Endodermal cell (in vitro differentiated cells): ENCODE measurements at regions not wholly inside any gene's neighbourhood (a gene's known extent, or its start where the extent isn't known, plus 50 kb on each side); places are given as distances from the start of the nearest gene placed in this dataset.

ENCODE experiments used
- DNase-seq: peaks from one replicate; pipeline ENCODE4 v3.0.0-alpha.2; 2017
- H3K27ac ChIP-seq: 2 replicates; pipeline ENCODE4 v1.5.1; 2013; ENCODE audit warnings: mild to moderate bottlenecking, low read depth, low read length, moderate library complexity
- H3K27me3 ChIP-seq: 2 replicates; pipeline ENCODE4 v1.6.1; 2013; ENCODE audit warnings: mild to moderate bottlenecking, low read length, moderate library complexity; ENCODE audit not compliant: insufficient read depth, control insufficient read depth, poor library complexity, severe bottlenecking
- H3K36me3 ChIP-seq: 2 replicates; pipeline ENCODE4 v1.7.0; 2013; ENCODE audit warnings: mild to moderate bottlenecking, low read length, moderate library complexity; ENCODE audit not compliant: control insufficient read depth, insufficient read depth
- H3K4me1 ChIP-seq: one replicate; pipeline ENCODE4 v1.7.0; 2013; ENCODE audit warnings: low read length; ENCODE audit not compliant: control insufficient read depth, insufficient read depth
- H3K4me3 ChIP-seq: 2 replicates; pipeline ENCODE4 v1.5.1; 2013; ENCODE audit warnings: mild to moderate bottlenecking, low read length, moderate library complexity
- H3K9ac ChIP-seq: 2 replicates; pipeline ENCODE4 v1.6.1; 2013; ENCODE audit warnings: mild to moderate bottlenecking, low read length, moderate library complexity; ENCODE audit not compliant: poor library complexity, severe bottlenecking; ENCODE audit errors: extremely low read depth
- H3K9me3 ChIP-seq: 2 replicates; pipeline ENCODE4 v1.6.1; 2013; ENCODE audit warnings: mild to moderate bottlenecking, low read length, moderate library complexity; ENCODE audit not compliant: control insufficient read depth
- H3K27ac Mint-ChIP-seq: 2 replicates; pipeline ENCODE4 v1.8.0; 2020; ENCODE audit warnings: mixed read lengths
- H3K27me3 Mint-ChIP-seq: 2 replicates; pipeline ENCODE4 v1.8.0; 2021; ENCODE audit warnings: mild to moderate bottlenecking, mixed read lengths; ENCODE audit not compliant: insufficient read depth
- H3K36me3 Mint-ChIP-seq: 2 replicates; pipeline ENCODE4 v1.8.0; 2020; ENCODE audit warnings: low read depth, mixed read lengths
- H3K4me1 Mint-ChIP-seq: 2 replicates; pipeline ENCODE4 v1.8.0; 2020; ENCODE audit warnings: mixed read lengths
- H3K4me3 Mint-ChIP-seq: 2 replicates; pipeline ENCODE4 v1.8.0; 2020; ENCODE audit warnings: mild to moderate bottlenecking, moderate library complexity, mixed read lengths
- H3K9me3 Mint-ChIP-seq: 2 replicates; pipeline ENCODE4 v1.8.0; 2020; ENCODE audit warnings: mild to moderate bottlenecking, mixed read lengths
- WGBS, 2 experiments: methylation state at CpG; one replicate each; pipeline versions ENCODE4 v1.1.5 to v1.1.7; 2013; ENCODE audit warnings: missing lambda C conversion rate in 2 of 2, mixed read lengths in 1 of 2; ENCODE audit not compliant: insufficient coverage in 1 of 2, insufficient read length in 1 of 2; 5-methylcytosine and 5-hydroxymethylcytosine counted together
- TF ChIP-seq, protein P1 (sequence below): fragments of 200-600 bp; sonication (generic); conservative IDR thresholded peaks from 2 replicates; pipeline ENCODE4 v1.5.0; 2021; ENCODE audit warnings: antibody characterized with exemption, mild to moderate bottlenecking

GRCh38 chr22:49418943-49419342, 408.7 kb downstream of the BRD1 start:
- Mint-ChIP-seq H3K4me1 (peaks cover 12% of the 10 kb centered on the region), H3K4me3 (no peak overlapping the region), H3K27me3 (peaks cover 5% of the 10 kb centered on the region), H3K27ac (no peak overlapping the region), H3K9me3 (no peaks in the 10 kb centered on the region), H3K36me3 (no peaks in the 10 kb centered on the region)
- Histone ChIP-seq H3K9ac (no peak overlapping the region), H3K9me3 (no peaks in the 10 kb centered on the region), H3K4me1 (no peaks in the 10 kb centered on the region), H3K4me3 (no peak overlapping the region), H3K27me3 (no peaks in the 10 kb centered on the region), H3K36me3 (no peaks in the 10 kb centered on the region), H3K27ac (no peak overlapping the region)
- TF ChIP-seq, protein P1, sequence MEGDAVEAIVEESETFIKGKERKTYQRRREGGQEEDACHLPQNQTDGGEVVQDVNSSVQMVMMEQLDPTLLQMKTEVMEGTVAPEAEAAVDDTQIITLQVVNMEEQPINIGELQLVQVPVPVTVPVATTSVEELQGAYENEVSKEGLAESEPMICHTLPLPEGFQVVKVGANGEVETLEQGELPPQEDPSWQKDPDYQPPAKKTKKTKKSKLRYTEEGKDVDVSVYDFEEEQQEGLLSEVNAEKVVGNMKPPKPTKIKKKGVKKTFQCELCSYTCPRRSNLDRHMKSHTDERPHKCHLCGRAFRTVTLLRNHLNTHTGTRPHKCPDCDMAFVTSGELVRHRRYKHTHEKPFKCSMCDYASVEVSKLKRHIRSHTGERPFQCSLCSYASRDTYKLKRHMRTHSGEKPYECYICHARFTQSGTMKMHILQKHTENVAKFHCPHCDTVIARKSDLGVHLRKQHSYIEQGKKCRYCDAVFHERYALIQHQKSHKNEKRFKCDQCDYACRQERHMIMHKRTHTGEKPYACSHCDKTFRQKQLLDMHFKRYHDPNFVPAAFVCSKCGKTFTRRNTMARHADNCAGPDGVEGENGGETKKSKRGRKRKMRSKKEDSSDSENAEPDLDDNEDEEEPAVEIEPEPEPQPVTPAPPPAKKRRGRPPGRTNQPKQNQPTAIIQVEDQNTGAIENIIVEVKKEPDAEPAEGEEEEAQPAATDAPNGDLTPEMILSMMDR = no peak
- DNase-seq = no peak
- WGBS, 2 experiments = 86 to 91% methylated on average over 10 to 12 of the region's 12 CpGs

- no peaks in the 10 kb centered on the region for H3K27me3 ChIP-seq
- H3K36me3 Mint-ChIP-seq = no peaks in the 10 kb centered on the region
- H3K9me3 ChIP-seq = no peaks in the 10 kb centered on the region
- H3K9ac ChIP-seq = no peak overlapping the region
- H3K4me3 Mint-ChIP-seq = no peak overlapping the region
- TF ChIP-seq, protein P1 = no peak
- 93 to 97% methylated on average over 37 to 39 of the region's 39 CpGs for WGBS, 2 experiments
- H3K27ac Mint-ChIP-seq = no peak overlapping the region
- H3K36me3 ChIP-seq = no peaks in the 10 kb centered on the region
- peaks cover 5% of the 10 kb centered on the region for H3K27me3 Mint-ChIP-seq
- no peaks in the 10 kb centered on the region for H3K9me3 Mint-ChIP-seq
- H3K4me1 ChIP-seq = no peaks in the 10 kb centered on the region
- H3K4me1 Mint-ChIP-seq = peaks cover 12% of the 10 kb centered on the region
- H3K27ac ChIP-seq = no peak overlapping the region
- H3K4me3 ChIP-seq = no peak overlapping the region
- peak; percentile 68 for DNase-seq
These were observed 409.3 kb downstream of the BRD1 start for GRCh38 chr22:49418341-49418894.

DNA sequence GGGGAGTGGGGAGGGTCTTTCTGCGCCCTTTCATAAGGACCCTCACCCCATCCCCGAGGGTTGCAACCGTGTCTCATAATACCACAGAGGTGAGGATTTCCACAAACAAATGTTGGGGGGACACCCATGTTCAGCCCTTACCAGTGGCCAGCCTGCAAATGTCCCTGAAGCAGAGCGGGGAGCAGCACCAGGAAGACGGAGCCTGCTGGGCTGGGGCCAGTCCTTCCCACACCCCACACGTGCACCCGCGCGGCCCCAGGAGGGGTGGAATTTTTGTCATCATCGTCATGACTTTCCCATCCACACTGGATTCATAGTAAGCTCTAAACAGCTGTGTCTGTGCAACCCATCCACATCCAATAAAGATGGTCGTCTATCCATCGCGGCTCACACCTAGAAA, 409.8 kb downstream of the BRD1 start:
- 93 to 100% methylated on average over 6 to 13 of the region's 13 CpGs for WGBS, 2 experiments
- no peak for DNase-seq
- no peak overlapping the region for H3K4me3 Mint-ChIP-seq
- Histone ChIP-seq H3K27ac (no peak overlapping the region), H3K4me3 (no peak overlapping the region), H3K36me3 (no peaks in the 10 kb centered on the region), H3K9me3 (no peaks in the 10 kb centered on the region), H3K4me1 (no peaks in the 10 kb centered on the region), H3K9ac (no peak overlapping the region), H3K27me3 (no peaks in the 10 kb centered on the region)
- TF ChIP-seq, protein P1 = no peak
- H3K27ac Mint-ChIP-seq = no peak overlapping the region
- no peaks in the 10 kb centered on the region for H3K36me3 Mint-ChIP-seq
- peaks cover 12% of the 10 kb centered on the region for H3K4me1 Mint-ChIP-seq
- H3K9me3 Mint-ChIP-seq = no peaks in the 10 kb centered on the region
- peaks cover 5% of the 10 kb centered on the region for H3K27me3 Mint-ChIP-seq
